ENCODE measurements at regions not wholly inside any gene's neighbourhood (a gene's known extent, or its start where the extent isn't known, plus 50 kb on each side); places are given as distances from the start of the nearest gene placed in this dataset.

- Histone ChIP-seq H3K4me3 (ENCODE audit: low read length) (no peak overlapping the region), H3K27ac (ENCODE audit: low read depth in 1 of 2, low read length in 2 of 2) (no peak overlapping the region), H3K36me3 (ENCODE audit: insufficient read depth, low read length) (no peaks in the 10 kb centered on the region), H3K27me3 (ENCODE audit: control insufficient read depth in 1 of 2, insufficient read depth in 2 of 2, low read length in 2 of 2) (no peaks in the 10 kb centered on the region), H3K4me1 (ENCODE audit: insufficient read depth, low read length) (no peaks in the 10 kb centered on the region), H3K9me3 (ENCODE audit: control insufficient read depth in 1 of 2, insufficient read depth in 1 of 2, low read length in 2 of 2) (peaks cover 0 to 7% of the 10 kb centered on the region in 2 experiments)
- Mint-ChIP-seq H3K9me3 (peaks cover 4% of the 10 kb centered on the region), H3K27me3 (peaks cover 8% of the 10 kb centered on the region), H3K4me1 (ENCODE audit: low read depth) (no peaks in the 10 kb centered on the region), H3K36me3 (ENCODE audit: low read depth) (no peaks in the 10 kb centered on the region), H3K27ac (no peak overlapping the region), H3K4me3 (no peak overlapping the region)
- POLR2A ChIA-PET = no interaction called here
- DNase-seq (no peak), ATAC-seq (ENCODE audit: poor library complexity) (no peak)
- CTCF ChIA-PET = interaction anchor here (1.3 kb wide), 1 partner anchor 9 kb away, joined by 3 read pairs; no protein-coding TSS in a partner anchor
- intact Hi-C loops (cut with DNase I, micrococcal nuclease) = no loop called here
- TF ChIP-seq CTCF (IDR thresholded peaks at IDR 0.05) = no peak
Observed at GRCh38 chr12:58190618-58191017, 249.3 kb downstream of the ATP23 start.

- no peaks in the 10 kb centered on the region for H3K36me3 ChIP-seq (ENCODE audit: insufficient read depth, low read length)
- no peak overlapping the region for H3K4me3 Mint-ChIP-seq
- intact Hi-C loops (cut with DNase I, micrococcal nuclease) = no loop called here
- no peaks in the 10 kb centered on the region for H3K36me3 Mint-ChIP-seq (ENCODE audit: low read depth)
- POLR2A ChIA-PET = no interaction called here
- H3K27me3 Mint-ChIP-seq = peaks cover 48% of the 10 kb centered on the region
- peaks cover 2% of the 10 kb centered on the region for H3K9me3 Mint-ChIP-seq
- peaks cover 3 to 7% of the 10 kb centered on the region in 2 experiments for H3K27me3 ChIP-seq (ENCODE audit: control insufficient read depth in 1 of 2, insufficient read depth in 2 of 2, low read length in 2 of 2)
- no peaks in the 10 kb centered on the region for H3K4me1 Mint-ChIP-seq (ENCODE audit: low read depth)
- no peaks in the 10 kb centered on the region for H3K9me3 ChIP-seq (ENCODE audit: control insufficient read depth in 1 of 2, insufficient read depth in 1 of 2, low read length in 2 of 2)
- H3K4me3 ChIP-seq (ENCODE audit: low read length) = no peak overlapping the region
- H3K27ac Mint-ChIP-seq = no peak overlapping the region
- ATAC-seq (ENCODE audit: poor library complexity) = no peak
- CTCF ChIA-PET = no interaction called here
- no peak for DNase-seq
- no peaks in the 10 kb centered on the region for H3K4me1 ChIP-seq (ENCODE audit: insufficient read depth, low read length)
- no peak overlapping the region for H3K27ac ChIP-seq (ENCODE audit: low read depth in 1 of 2, low read length in 2 of 2)
- TF ChIP-seq CTCF (IDR thresholded peaks at IDR 0.05) = no peak
Observed at GRCh38 chr12:58196971-58197370, 255.6 kb downstream of the ATP23 start.

- TF ChIP-seq CTCF (IDR thresholded peaks at IDR 0.05) = no peak
- peaks cover 3 to 7% of the 10 kb centered on the region in 2 experiments for H3K27me3 ChIP-seq (ENCODE audit: control insufficient read depth in 1 of 2, insufficient read depth in 2 of 2, low read length in 2 of 2)
- Mint-ChIP-seq H3K9me3 (no peaks in the 10 kb centered on the region), H3K27me3 (peaks cover 23% of the 10 kb centered on the region), H3K27ac (no peak overlapping the region), H3K4me1 (ENCODE audit: low read depth) (no peaks in the 10 kb centered on the region), H3K4me3 (no peak overlapping the region), H3K36me3 (ENCODE audit: low read depth) (no peaks in the 10 kb centered on the region)
- no peaks in the 10 kb centered on the region for H3K36me3 ChIP-seq (ENCODE audit: insufficient read depth, low read length)
- H3K4me3 ChIP-seq (ENCODE audit: low read length) = no peak overlapping the region
- DNase-seq = no peak
- intact Hi-C loops (cut with DNase I, micrococcal nuclease) = no loop called here
- H3K9me3 ChIP-seq (ENCODE audit: control insufficient read depth in 1 of 2, insufficient read depth in 1 of 2, low read length in 2 of 2) = no peaks in the 10 kb centered on the region
- no peaks in the 10 kb centered on the region for H3K4me1 ChIP-seq (ENCODE audit: insufficient read depth, low read length)
- no peak for ATAC-seq (ENCODE audit: poor library complexity)
- POLR2A ChIA-PET = no interaction called here
- CTCF ChIA-PET = no interaction called here
- H3K27ac ChIP-seq (ENCODE audit: low read depth in 1 of 2, low read length in 2 of 2) = no peak overlapping the region
Observed at GRCh38 chr12:58202933-58203718, 261.8 kb downstream of the ATP23 start.
